MM.1S (cell line): ENCODE measurements at regions not wholly inside any gene's neighbourhood (a gene's known extent, or its start where the extent isn't known, plus 50 kb on each side); places are given as distances from the start of the nearest gene placed in this dataset.

Experiments used
- DNase-seq: peaks from one replicate; pipeline ENCODE4 v3.0.0-alpha.2; 2015
- H2AFZ ChIP-seq: fragments of 300-600 bp; sonication (generic); 2 replicates; pipeline ENCODE4 v1.6.0; 2016; ENCODE audit warnings: antibody characterized with exemption, low read length
- H3F3A ChIP-seq: fragments of 300-600 bp; sonication (generic); 2 replicates; pipeline ENCODE4 v1.6.1; 2016; ENCODE audit warnings: mild to moderate bottlenecking, antibody characterized with exemption, low read length, moderate library complexity, mixed read lengths; ENCODE audit not compliant: insufficient read depth
- H3K27ac ChIP-seq: fragments of 300-600 bp; sonication (generic); 2 replicates; pipeline ENCODE4 v1.5.1; 2016; ENCODE audit warnings: mild to moderate bottlenecking, low read length
- H3K27me3 ChIP-seq: fragments of 300-600 bp; sonication (generic); replicated peaks from 2 replicates; pipeline ENCODE4 v1.6.0; 2016; ENCODE audit warnings: low read length; ENCODE audit not compliant: insufficient read depth
- H3K36me3 ChIP-seq: fragments of 300-600 bp; sonication (generic); replicated peaks from 2 replicates; pipeline ENCODE4 v1.6.1; 2016; ENCODE audit warnings: mild to moderate bottlenecking, low read length, mixed read lengths; ENCODE audit not compliant: insufficient read depth
- H3K4me1 ChIP-seq: fragments of 300-600 bp; sonication (generic); 2 replicates; pipeline ENCODE4 v1.6.1; 2016; ENCODE audit warnings: low read length, mixed read lengths
- H3K4me2 ChIP-seq: fragments of 300-600 bp; sonication (generic); 2 replicates; pipeline ENCODE4 v1.6.0; 2016; ENCODE audit warnings: low read depth, low read length
- H3K4me3 ChIP-seq: fragments of 300-600 bp; sonication (generic); 2 replicates; pipeline ENCODE4 v1.5.1; 2016; ENCODE audit warnings: low read length, mixed read lengths
- H3K79me2 ChIP-seq: fragments of 300-600 bp; sonication (generic); 2 replicates; pipeline ENCODE4 v1.6.1; 2016; ENCODE audit warnings: mixed run types, low read length, mixed read lengths
- H3K9ac ChIP-seq: fragments of 300-600 bp; sonication (generic); 2 replicates; pipeline ENCODE4 v1.6.1; 2016; ENCODE audit warnings: low read length, mixed read lengths
- H3K9me2 ChIP-seq: fragments of 300-600 bp; sonication (generic); replicated peaks from 2 replicates; pipeline ENCODE4 v1.6.1; 2016; ENCODE audit warnings: mild to moderate bottlenecking, low read length, mixed read lengths; ENCODE audit not compliant: insufficient read depth
- H3K9me3 ChIP-seq: fragments of 300-600 bp; sonication (generic); replicated peaks from 2 replicates; pipeline ENCODE4 v1.6.1; 2016; ENCODE audit warnings: mild to moderate bottlenecking, low read length, mixed read lengths; ENCODE audit not compliant: insufficient read depth
- H4K20me1 ChIP-seq: fragments of 300-600 bp; sonication (generic); 2 replicates; pipeline ENCODE4 v1.6.1; 2016; ENCODE audit warnings: mild to moderate bottlenecking, low read length, moderate library complexity, mixed read lengths; ENCODE audit not compliant: insufficient read depth
- CTCF ChIP-seq: fragments of 300-600 bp; sonication (generic); IDR thresholded peaks from 2 replicates; pipeline ENCODE4 v1.5.1; 2016; ENCODE audit warnings: antibody characterized with exemption, low read length, mixed read lengths
- EZH2 ChIP-seq: fragments of 300-600 bp; sonication (generic); optimal IDR thresholded peaks from 2 replicates; pipeline ENCODE3; 2017; ENCODE audit warnings: low read depth, mild to moderate bottlenecking, antibody characterized with exemption, low read length, mixed read lengths
- EZH2phosphoT487 ChIP-seq: fragments of 300-600 bp; sonication (generic); IDR thresholded peaks from 2 replicates; pipeline ENCODE4 v1.6.1; 2018; ENCODE audit warnings: antibody characterized with exemption, low read length

GRCh38 chr1:30183895-30184294 is 539.5 kb downstream of the MATN1 start:
- no peaks in the 10 kb centered on the region for H4K20me1 ChIP-seq
- no peak overlapping the region for H2AFZ ChIP-seq
- H3K79me2 ChIP-seq = no peaks in the 10 kb centered on the region
- no peaks in the 10 kb centered on the region for H3K9me3 ChIP-seq
- H3K9me2 ChIP-seq = no peaks in the 10 kb centered on the region
- TF ChIP-seq CTCF (no peak), EZH2 (no peak), EZH2phosphoT487 (no peak)
- H3F3A ChIP-seq = no peaks in the 10 kb centered on the region
- H3K27me3 ChIP-seq = peaks cover 76% of the 10 kb centered on the region
- H3K27ac ChIP-seq = no peak overlapping the region
- H3K9ac ChIP-seq = no peak overlapping the region
- H3K4me3 ChIP-seq = no peak overlapping the region
- no peak overlapping the region for H3K4me2 ChIP-seq
- no peak for DNase-seq
- H3K36me3 ChIP-seq = no peaks in the 10 kb centered on the region
- H3K4me1 ChIP-seq = no peaks in the 10 kb centered on the region

- Histone ChIP-seq H2AFZ (no peak overlapping the region), H4K20me1 (no peaks in the 10 kb centered on the region), H3K79me2 (no peaks in the 10 kb centered on the region), H3K9me3 (no peaks in the 10 kb centered on the region), H3K9ac (no peak overlapping the region), H3K9me2 (no peaks in the 10 kb centered on the region), H3K27ac (no peak overlapping the region), H3K27me3 (peaks cover 84% of the 10 kb centered on the region), H3K4me2 (no peak overlapping the region), H3K36me3 (no peaks in the 10 kb centered on the region), H3K4me3 (no peak overlapping the region), H3K4me1 (no peaks in the 10 kb centered on the region), H3F3A (no peaks in the 10 kb centered on the region)
- TF ChIP-seq EZH2 = no peak
- TF ChIP-seq CTCF = no peak
- no peak for TF ChIP-seq EZH2phosphoT487
- DNase-seq = no peak
These were observed 540.4 kb downstream of the MATN1 start for GRCh38 chr1:30183006-30183405.

GRCh38 chr1:30179942-30180543 is 543.3 kb downstream of the MATN1 start:
- no peak for TF ChIP-seq EZH2
- no peak for TF ChIP-seq CTCF
- TF ChIP-seq EZH2phosphoT487 = no peak
- Histone ChIP-seq H3K27ac (no peak overlapping the region), H3K4me1 (no peaks in the 10 kb centered on the region), H3K27me3 (peaks cover 86% of the 10 kb centered on the region), H3K4me3 (no peak overlapping the region), H3K9me2 (no peaks in the 10 kb centered on the region), H4K20me1 (no peaks in the 10 kb centered on the region), H3K36me3 (no peaks in the 10 kb centered on the region), H3K9ac (no peak overlapping the region), H2AFZ (no peak overlapping the region), H3F3A (no peaks in the 10 kb centered on the region), H3K9me3 (no peaks in the 10 kb centered on the region), H3K4me2 (no peak overlapping the region), H3K79me2 (no peaks in the 10 kb centered on the region)
- DNase-seq = no peak
